Stimulated activated naive CD8-positive, alpha-beta T cell treated with anti-CD3 and anti-CD28 coated beads, Interleukin-15, amount 100 ng/mL, for 72 hours (primary cell): ENCODE measurements at regions not wholly inside any gene's neighbourhood (a gene's known extent, or its start where the extent isn't known, plus 50 kb on each side); places are given as distances from the start of the nearest gene placed in this dataset.
A peak's percentile ranks its signal among the peaks of the same experiment; 100 is the strongest.

ENCODE experiments used
- ATAC-seq: fragments of 150-1000 bp; cut with Tn5 transposase; 2 replicates; pipeline ENCODE4 v1.10.0; 2021; ENCODE audit warnings: mild to moderate bottlenecking, moderate library complexity
- DNase-seq, 2 donors: peaks; one replicate each; pipeline ENCODE4 v3.0.0; 2021 to 2022
- H3K27ac Mint-ChIP-seq, 2 donors: one replicate each; pipeline ENCODE4 v1.8.0; 2022; ENCODE audit warnings: mild to moderate bottlenecking in 2 of 2, mixed read lengths in 2 of 2, moderate library complexity in 2 of 2
- H3K27me3 Mint-ChIP-seq: one replicate; pipeline ENCODE4 v1.8.0; 2022; ENCODE audit warnings: mixed read lengths
- H3K4me1 Mint-ChIP-seq: one replicate; pipeline ENCODE4 v1.8.0; 2022; ENCODE audit warnings: mild to moderate bottlenecking, mixed read lengths
- H3K4me3 Mint-ChIP-seq, 2 donors: one replicate each; pipeline ENCODE4 v1.8.0; 2022; ENCODE audit warnings: mild to moderate bottlenecking in 2 of 2, mixed read lengths in 2 of 2, moderate library complexity in 1 of 2
- H3K9me3 Mint-ChIP-seq, 2 donors: one replicate each; pipeline ENCODE4 v1.8.0; 2022; ENCODE audit warnings: mixed read lengths in 2 of 2

DNA sequence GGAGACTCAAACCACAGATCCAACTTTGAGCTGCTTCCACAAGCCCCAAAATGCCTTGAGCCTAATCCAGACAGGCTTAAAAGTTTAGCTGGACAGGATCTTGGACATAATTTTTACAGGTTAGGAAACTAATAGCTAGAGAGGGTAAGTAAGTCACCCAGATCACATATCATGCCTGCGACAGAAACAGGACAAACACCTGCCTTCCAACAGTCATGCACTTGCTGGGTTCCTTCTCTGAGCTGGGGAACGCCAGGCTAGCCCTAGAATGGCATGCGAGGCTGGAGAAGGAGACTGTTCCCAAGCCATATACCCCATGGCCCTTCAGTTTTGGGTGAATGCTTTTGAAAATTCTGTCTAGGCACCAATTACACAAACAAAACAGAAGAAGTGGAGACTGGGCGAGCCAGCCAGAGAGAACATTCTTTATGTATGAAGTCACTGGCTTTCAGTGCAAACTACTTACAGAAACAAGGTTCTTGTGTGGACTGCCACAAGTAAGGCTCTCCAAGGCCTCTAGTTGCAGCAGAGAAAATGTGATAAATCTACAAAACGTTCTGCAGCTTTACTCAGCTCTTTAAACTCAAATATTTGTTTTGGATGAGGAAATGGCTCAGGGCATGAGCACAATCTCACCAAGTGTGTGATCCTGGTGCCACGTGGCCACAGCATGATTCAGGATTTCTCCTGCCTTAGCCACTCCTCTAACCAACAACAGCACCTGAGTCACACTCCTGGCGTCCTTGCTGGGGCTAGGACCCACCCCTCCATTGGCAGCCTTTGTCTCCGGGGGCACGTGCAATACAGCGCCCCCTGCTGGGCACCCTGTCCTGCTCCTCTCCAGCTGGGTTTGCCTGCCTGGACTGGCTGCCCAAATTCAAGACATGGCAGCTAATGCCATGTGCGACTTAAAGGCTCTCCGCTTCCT, 73.4 kb upstream of the UBL3 start:
- peak; percentile 43 to 58 for DNase-seq
- Mint-ChIP-seq H3K4me1 (peaks cover 23% of the 10 kb centered on the region), H3K27me3 (no peaks in the 10 kb centered on the region), H3K4me3 (no peak overlapping the region), H3K9me3 (no peaks in the 10 kb centered on the region), H3K27ac (no peak overlapping the region)
- ATAC-seq: peak; percentile 91

DNA sequence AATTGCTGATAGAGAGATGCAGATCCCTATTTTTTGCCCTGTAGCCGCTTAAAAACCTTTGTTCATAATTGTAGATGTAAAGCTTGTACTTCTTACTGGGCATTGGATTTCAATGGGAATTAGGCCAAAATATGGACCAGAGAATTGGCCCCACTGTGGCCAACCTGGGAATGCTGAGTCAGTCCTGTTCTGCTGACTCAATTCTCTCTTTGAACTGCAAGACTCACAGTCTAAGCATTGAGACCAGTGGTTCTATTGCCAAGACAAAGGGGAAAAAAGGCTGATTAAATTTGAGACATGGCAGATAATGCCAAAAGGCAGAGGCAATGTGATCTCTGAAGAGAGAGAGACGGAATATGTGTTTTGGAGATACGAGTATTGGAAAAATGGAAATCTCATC, 72.5 kb upstream of the UBL3 start:
- no peaks in the 10 kb centered on the region for H3K27me3 Mint-ChIP-seq
- H3K4me3 Mint-ChIP-seq: no peak overlapping the region
- no peaks in the 10 kb centered on the region for H3K9me3 Mint-ChIP-seq
- DNase-seq (no peak), ATAC-seq (no peak)
- H3K4me1 Mint-ChIP-seq: peaks cover 23% of the 10 kb centered on the region
- H3K27ac Mint-ChIP-seq: no peak overlapping the region

- no peak for ATAC-seq
- Mint-ChIP-seq H3K27me3 (no peaks in the 10 kb centered on the region), H3K4me1 (peaks cover 23% of the 10 kb centered on the region), H3K9me3 (no peaks in the 10 kb centered on the region), H3K4me3 (no peak overlapping the region), H3K27ac (no peak overlapping the region)
- DNase-seq: no peak
These were observed 71.9 kb upstream of the UBL3 start for GRCh38 chr13:29922281-29922821.

DNA sequence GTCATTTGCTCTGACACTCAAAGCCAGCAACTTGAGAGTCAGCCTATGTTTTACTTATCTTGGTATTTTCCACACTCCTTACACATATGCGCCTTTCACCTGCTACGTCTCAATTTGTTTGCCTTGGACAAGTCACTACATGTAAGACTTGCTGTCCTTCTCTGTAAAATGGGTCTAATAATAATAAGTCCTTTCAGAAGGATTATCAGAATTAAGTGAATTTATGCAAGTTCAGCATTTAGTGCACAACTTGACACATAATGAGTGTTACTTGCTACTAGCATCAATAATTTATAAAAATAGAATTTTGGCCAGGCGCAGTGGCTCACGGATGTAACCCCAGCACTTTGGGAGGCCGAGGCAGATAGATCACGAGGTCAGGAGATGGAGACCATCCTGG, 71.1 kb upstream of the UBL3 start:
- no peak for DNase-seq
- no peak for ATAC-seq
- no peak overlapping the region for H3K4me3 Mint-ChIP-seq

DNA sequence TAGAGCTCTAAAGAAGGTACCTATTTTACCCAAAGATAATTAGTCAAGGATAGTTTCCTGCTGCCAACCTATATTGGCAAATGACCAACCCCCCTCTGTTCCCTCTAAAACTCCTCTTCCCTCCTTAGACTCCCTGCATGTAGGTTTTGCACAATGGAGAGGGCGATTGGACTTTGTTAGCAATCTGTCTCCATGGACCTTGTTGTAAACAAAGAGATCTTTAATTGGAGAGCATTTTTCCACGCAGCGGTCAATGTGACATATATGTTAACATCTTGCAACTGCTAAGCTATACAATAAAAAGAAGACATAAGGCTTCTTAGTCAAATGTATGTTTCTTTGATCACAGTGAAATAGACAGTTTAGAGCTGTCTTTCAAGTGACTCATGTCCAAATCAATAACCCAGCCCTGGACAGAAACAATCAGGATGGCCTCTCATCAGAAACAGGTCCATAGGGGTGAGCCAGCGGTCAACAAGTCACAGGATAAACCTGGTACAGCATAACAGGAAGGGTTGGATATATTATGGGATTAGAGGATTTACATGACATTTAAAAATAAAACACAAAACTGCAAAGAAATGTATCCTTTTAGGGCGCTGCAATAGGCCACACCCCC, 69.7 kb upstream of the UBL3 start:
- no peak for DNase-seq
- no peaks in the 10 kb centered on the region for H3K27me3 Mint-ChIP-seq
- H3K27ac Mint-ChIP-seq: no peak overlapping the region
- H3K4me3 Mint-ChIP-seq: no peak overlapping the region
- no peak for ATAC-seq
- H3K9me3 Mint-ChIP-seq: no peaks in the 10 kb centered on the region
- H3K4me1 Mint-ChIP-seq: peaks cover 12% of the 10 kb centered on the region

More for the DNA sequence above, 71.1 kb upstream of the UBL3 start:
- H3K4me1 Mint-ChIP-seq: peaks cover 23% of the 10 kb centered on the region
- H3K27ac Mint-ChIP-seq: no peak overlapping the region
- no peaks in the 10 kb centered on the region for H3K27me3 Mint-ChIP-seq
- H3K9me3 Mint-ChIP-seq: no peaks in the 10 kb centered on the region

GRCh38 chr13:29918845-29919244, 68.4 kb upstream of the UBL3 start:
- Mint-ChIP-seq H3K27me3 (no peaks in the 10 kb centered on the region), H3K4me3 (no peak overlapping the region), H3K27ac (peak overlapping the region in 1 of 2 donors; percentile 70), H3K9me3 (no peaks in the 10 kb centered on the region), H3K4me1 (no peaks in the 10 kb centered on the region)
- DNase-seq (no peak), ATAC-seq (no peak)

DNA sequence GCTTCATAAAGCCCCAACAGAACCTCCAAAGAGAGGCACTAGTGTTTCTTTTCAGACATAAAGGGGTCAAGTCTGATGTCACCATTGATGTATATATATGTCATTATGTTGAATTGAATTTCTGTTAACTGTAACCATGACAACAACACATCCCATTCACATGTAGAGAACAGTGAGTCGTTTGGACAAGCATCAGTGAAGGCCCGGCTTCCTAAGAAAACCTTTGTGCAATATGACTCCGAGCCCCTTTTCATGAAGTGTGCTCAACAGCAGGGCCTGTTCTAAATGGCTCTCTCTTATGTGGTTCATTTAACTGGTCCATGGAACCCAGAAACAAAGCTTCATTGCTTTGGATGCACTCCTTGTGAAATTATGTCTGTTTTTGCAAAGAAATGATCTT, 67.2 kb upstream of the UBL3 start:
- Mint-ChIP-seq H3K27ac (no peak overlapping the region), H3K4me1 (no peaks in the 10 kb centered on the region), H3K9me3 (no peaks in the 10 kb centered on the region), H3K4me3 (no peak overlapping the region), H3K27me3 (no peaks in the 10 kb centered on the region)
- DNase-seq (no peak), ATAC-seq (no peak)

GRCh38 chr13:29914581-29914980, 64.2 kb upstream of the UBL3 start:
- Mint-ChIP-seq H3K4me1 (no peaks in the 10 kb centered on the region), H3K27ac (no peak overlapping the region), H3K9me3 (no peaks in the 10 kb centered on the region), H3K27me3 (no peaks in the 10 kb centered on the region), H3K4me3 (no peak overlapping the region)
- ATAC-seq (no peak), DNase-seq (no peak)

DNA sequence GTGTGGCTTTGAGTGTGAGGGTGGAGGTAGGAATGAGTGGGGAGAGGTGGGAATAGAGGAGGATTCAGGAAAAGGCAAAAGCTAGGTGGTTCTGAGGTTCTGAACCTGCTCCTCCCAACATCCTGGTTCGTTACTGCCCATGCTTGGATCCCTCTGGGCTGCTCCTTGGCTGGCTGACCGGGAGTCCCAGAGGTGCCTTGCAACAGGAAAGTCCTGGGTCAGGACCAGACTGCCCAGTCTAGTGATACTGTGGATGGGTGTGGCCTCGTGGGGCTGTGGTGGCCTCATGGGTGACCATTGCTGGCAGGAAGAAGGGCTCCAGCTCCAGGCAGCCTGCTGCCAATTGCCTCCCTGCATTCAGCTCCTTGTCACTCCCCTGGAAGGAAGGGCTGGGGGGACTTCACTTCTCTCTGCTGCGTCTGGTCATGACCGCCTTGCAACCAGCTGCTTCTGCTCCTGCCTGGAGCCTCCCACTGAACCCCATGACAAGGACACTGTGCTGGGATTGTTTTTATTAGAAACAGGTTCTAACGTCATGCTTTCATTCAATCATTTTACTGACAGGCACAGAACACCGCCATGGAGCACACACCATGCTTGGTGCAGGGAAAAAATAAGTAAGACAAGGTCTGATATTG, 61.5 kb upstream of the UBL3 start:
- no peaks in the 10 kb centered on the region for H3K9me3 Mint-ChIP-seq
- H3K27me3 Mint-ChIP-seq: no peaks in the 10 kb centered on the region
- DNase-seq: no peak
- peak overlapping the region in 1 of 2 donors; percentile 6 for H3K27ac Mint-ChIP-seq
- H3K4me3 Mint-ChIP-seq: no peak overlapping the region
- ATAC-seq: no peak
- H3K4me1 Mint-ChIP-seq: peaks cover 17% of the 10 kb centered on the region

- peaks cover 20% of the 10 kb centered on the region for H3K4me1 Mint-ChIP-seq
- DNase-seq (no peak), ATAC-seq (no peak)
- H3K9me3 Mint-ChIP-seq: no peaks in the 10 kb centered on the region
- H3K27ac Mint-ChIP-seq: peak overlapping the region in 1 of 2 donors; percentile 6
- no peaks in the 10 kb centered on the region for H3K27me3 Mint-ChIP-seq
- no peak overlapping the region for H3K4me3 Mint-ChIP-seq
These were observed 59.7 kb upstream of the UBL3 start for GRCh38 chr13:29909975-29910674.

GRCh38 chr13:29909081-29909730, 58.8 kb upstream of the UBL3 start:
- H3K4me3 Mint-ChIP-seq: no peak overlapping the region
- H3K27me3 Mint-ChIP-seq: no peaks in the 10 kb centered on the region
- ATAC-seq (no peak), DNase-seq (no peak)
- peaks cover 20% of the 10 kb centered on the region for H3K4me1 Mint-ChIP-seq
- H3K27ac Mint-ChIP-seq: peak overlapping the region in 1 of 2 donors; percentile 81
- H3K9me3 Mint-ChIP-seq: no peaks in the 10 kb centered on the region

DNA sequence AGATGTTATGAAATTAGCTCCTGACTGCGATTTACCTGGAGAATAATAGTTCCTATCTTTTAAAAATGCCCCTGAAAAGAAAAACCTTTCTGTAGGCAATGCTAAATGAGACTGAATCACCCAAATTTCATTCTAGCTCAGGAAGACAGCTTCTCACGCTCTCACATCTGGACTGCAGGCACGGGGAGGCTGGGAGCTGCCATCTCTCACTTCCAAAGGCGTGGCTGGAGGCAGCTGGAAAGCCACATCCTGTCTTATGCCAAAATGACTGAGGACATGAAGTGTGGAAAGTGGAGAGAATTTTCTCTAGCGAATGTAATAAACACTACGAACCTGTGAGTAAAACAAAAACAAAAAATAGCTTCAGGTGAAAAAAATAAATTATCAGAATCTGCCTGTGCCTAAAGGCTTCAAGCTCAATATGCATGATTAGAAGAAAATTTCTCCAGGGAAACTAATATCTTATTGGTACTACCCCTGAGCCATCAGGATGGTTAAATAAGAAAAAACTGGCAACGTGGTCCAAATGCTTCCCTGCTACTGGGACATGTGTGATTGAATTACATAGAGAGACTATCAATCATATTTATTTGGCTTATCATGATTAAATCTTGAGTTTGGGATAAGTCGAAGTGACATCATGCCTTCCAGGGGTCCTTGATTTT, 58.1 kb upstream of the UBL3 start:
- H3K27ac Mint-ChIP-seq: peak overlapping the region; percentile 82 to 88
- ATAC-seq (no peak), DNase-seq (no peak)
- H3K4me1 Mint-ChIP-seq: peaks cover 20% of the 10 kb centered on the region
- H3K9me3 Mint-ChIP-seq: no peaks in the 10 kb centered on the region
- no peak overlapping the region for H3K4me3 Mint-ChIP-seq
- no peaks in the 10 kb centered on the region for H3K27me3 Mint-ChIP-seq

DNA sequence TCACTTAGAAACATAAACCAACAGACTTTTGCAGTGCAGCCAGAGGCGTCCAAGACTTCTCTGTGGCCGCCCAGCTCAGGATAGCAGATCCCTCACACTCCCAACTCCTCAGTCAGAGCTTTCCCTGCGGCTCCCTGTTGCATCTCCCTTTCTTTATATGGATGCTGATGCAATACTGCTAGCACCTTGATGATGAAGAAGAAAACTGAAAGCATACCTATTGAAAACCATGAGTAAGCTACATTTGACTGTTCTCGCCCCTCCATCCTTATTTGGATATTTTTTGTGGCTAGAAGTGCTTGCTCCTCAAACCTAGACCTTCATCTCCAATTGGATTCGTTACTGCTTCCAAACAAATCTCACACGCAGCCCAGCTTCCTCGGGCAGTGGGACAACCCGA, 57.3 kb upstream of the UBL3 start:
- Mint-ChIP-seq H3K27me3 (no peaks in the 10 kb centered on the region), H3K9me3 (no peaks in the 10 kb centered on the region), H3K4me1 (peaks cover 26% of the 10 kb centered on the region), H3K27ac (peak overlapping the region; percentile 88 to 95), H3K4me3 (peak overlapping the region in 1 of 2 donors; percentile 10)
- ATAC-seq: peak; percentile 76
- DNase-seq: peak; percentile 7 to 15

GRCh38 chr13:29906432-29907011, 56.1 kb upstream of the UBL3 start:
- Mint-ChIP-seq H3K27me3 (no peaks in the 10 kb centered on the region), H3K9me3 (no peaks in the 10 kb centered on the region), H3K4me1 (peaks cover 38% of the 10 kb centered on the region), H3K27ac (peak overlapping the region in 1 of 2 donors; percentile 88), H3K4me3 (no peak overlapping the region)
- ATAC-seq: no peak
- DNase-seq: no peak
